ENCODE measurements at regions not wholly inside any gene's neighbourhood (a gene's known extent, or its start where the extent isn't known, plus 50 kb on each side); places are given as distances from the start of the nearest gene placed in this dataset.

DNA sequence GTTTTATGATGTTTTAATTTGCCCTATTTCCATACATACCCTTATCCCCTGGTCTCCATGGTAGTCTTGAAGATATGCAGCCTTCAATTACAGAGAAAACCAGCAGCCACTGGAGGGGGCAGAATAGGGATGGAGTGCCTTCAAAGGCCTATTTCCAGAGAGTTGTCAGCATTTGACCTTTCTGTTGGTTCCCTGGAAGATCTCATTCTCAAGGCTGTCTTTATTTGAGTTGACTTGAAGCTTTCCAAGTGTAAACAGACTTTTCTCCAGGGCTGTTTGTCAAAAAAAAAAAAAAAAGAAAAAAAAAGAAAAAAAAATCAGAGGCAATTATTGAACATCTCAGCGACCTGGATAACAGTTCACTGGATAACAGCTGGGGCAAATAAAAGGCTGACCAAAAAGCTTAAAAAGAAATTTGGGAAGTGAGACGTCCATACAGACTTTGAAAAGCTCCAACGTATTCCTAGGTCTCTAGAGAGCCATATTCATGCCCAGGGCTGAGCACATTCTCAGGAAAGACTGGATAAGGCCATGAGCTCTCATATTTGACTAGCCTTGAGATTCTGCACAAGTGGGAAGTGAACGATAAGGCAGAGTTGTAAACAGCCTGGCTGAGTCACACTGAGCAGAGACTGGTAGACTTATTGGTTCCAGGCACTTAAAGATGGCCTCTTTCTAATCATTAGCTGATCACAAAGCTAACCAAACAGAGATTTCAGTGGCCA lies 126.6 kb downstream of the VAPA start:
- no peak for TF ChIP-seq POLR2A (IDR thresholded peaks at IDR 0.05)
- no peak for DNase-seq (ENCODE audit: low spot score)
- Histone ChIP-seq H3K4me1 (replicated peaks) (peaks cover 4% of the 10 kb centered on the region), H3K27ac (peak overlapping the region; percentile 26 to 51), H3K27me3 (replicated peaks; ENCODE audit: insufficient read depth) (no peaks in the 10 kb centered on the region), H3K36me3 (no peaks in the 10 kb centered on the region), H3K9me3 (no peaks in the 10 kb centered on the region), H3K4me3 (no peak overlapping the region)
- intact Hi-C loops (cut with DNase I): loop anchor here (5.0 kb wide), 1 partner anchor 477 kb away; no protein-coding TSS in a partner anchor
- WGBS: 33% methylated on average over 4 of the region's 4 CpGs

DNA sequence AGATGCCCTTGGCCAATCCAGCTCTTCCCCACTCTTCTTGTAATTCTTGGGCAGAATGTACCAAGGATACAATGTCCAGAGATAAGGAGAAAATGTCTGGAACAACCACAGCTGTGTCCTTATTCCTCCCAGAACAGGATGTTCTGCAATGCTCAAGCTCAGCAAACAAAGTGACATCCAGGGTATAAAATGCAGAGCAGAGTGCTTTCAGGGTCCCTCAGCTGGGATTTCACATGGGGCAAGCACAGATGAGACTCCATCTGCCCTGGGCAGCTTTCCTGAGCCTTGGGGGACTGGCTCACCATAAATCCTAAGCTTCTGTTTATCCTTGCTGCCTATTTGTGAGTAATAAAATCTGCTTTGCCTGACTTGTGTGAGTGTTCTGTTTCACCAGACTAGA lies 127.4 kb downstream of the VAPA start:
- H3K27ac ChIP-seq: peak overlapping the region; percentile 26 to 51
- H3K27me3 ChIP-seq (replicated peaks; ENCODE audit: insufficient read depth): no peaks in the 10 kb centered on the region
- H3K4me3 ChIP-seq: no peak overlapping the region
- peak; percentile 16 for DNase-seq (ENCODE audit: low spot score)
- TF ChIP-seq POLR2AphosphoS5 (IDR thresholded peaks at IDR 0.05): peak; percentile 84
- TF ChIP-seq, protein P1, sequence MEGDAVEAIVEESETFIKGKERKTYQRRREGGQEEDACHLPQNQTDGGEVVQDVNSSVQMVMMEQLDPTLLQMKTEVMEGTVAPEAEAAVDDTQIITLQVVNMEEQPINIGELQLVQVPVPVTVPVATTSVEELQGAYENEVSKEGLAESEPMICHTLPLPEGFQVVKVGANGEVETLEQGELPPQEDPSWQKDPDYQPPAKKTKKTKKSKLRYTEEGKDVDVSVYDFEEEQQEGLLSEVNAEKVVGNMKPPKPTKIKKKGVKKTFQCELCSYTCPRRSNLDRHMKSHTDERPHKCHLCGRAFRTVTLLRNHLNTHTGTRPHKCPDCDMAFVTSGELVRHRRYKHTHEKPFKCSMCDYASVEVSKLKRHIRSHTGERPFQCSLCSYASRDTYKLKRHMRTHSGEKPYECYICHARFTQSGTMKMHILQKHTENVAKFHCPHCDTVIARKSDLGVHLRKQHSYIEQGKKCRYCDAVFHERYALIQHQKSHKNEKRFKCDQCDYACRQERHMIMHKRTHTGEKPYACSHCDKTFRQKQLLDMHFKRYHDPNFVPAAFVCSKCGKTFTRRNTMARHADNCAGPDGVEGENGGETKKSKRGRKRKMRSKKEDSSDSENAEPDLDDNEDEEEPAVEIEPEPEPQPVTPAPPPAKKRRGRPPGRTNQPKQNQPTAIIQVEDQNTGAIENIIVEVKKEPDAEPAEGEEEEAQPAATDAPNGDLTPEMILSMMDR (IDR thresholded peaks at IDR 0.05): no peak
- TF ChIP-seq POLR2A (IDR thresholded peaks at IDR 0.05): no peak
- peaks cover 4% of the 10 kb centered on the region for H3K4me1 ChIP-seq (replicated peaks)
- H3K36me3 ChIP-seq: no peaks in the 10 kb centered on the region
- H3K9me3 ChIP-seq: no peaks in the 10 kb centered on the region
- intact Hi-C loops (cut with DNase I): loop anchor here (5.0 kb wide), 1 partner anchor 476 kb away; no protein-coding TSS in a partner anchor

DNA sequence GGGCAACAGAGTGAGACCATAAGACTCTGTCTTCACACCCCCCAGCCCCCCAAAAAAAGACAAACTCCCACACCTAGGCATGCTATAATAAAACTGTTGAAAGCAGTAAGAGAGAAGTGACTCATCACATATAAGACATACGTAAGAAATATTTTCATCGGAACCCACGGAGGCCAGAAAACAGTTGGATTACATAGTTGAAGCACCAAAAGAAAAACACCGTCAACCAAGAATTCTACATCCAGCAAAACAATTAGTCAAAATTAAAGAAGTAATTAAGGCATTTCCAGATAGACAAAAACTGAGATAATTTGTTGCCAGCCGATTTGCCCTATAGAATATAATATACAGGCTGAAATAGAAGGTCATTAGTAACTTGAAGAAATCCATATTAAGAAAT lies 128.7 kb downstream of the VAPA start:
- peaks cover 4% of the 10 kb centered on the region for H3K4me1 ChIP-seq (replicated peaks)
- H3K27ac ChIP-seq: peak overlapping the region in 1 of 2 donors; percentile 33
- 94% methylated on average over 5 of the region's 5 CpGs for WGBS
- no peak overlapping the region for H3K4me3 ChIP-seq
- TF ChIP-seq POLR2A (IDR thresholded peaks at IDR 0.05): no peak
- TF ChIP-seq POLR2AphosphoS5 (IDR thresholded peaks at IDR 0.05): no peak
- TF ChIP-seq, protein P1 (IDR thresholded peaks at IDR 0.05): no peak
- no peaks in the 10 kb centered on the region for H3K36me3 ChIP-seq
- H3K9me3 ChIP-seq: no peaks in the 10 kb centered on the region
- no peaks in the 10 kb centered on the region for H3K27me3 ChIP-seq (replicated peaks; ENCODE audit: insufficient read depth)
- intact Hi-C loops (cut with DNase I): loop anchor here (5.0 kb wide), 1 partner anchor 475 kb away; no protein-coding TSS in a partner anchor
- no peak for DNase-seq (ENCODE audit: low spot score)

DNA sequence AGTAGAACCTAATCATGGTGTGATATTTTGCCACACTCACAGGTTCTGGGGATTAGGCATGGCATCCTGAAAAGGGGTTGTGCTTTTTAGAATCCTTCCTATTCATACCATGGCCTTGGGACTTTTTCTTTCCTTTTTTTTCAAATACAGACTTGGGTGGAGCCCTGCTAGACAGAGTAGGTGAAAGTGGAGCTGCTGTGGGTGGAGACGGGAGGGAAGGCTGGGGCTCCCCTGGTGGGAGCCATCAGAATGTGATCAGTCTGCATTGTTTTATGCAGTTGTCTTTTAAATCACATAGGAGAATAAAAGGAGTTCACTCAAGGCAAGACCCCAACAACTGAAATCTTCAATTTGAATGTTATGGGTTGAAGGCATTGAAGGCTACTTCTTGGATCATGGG lies 130.2 kb downstream of the VAPA start:
- DNase-seq (ENCODE audit: low spot score): no peak
- no peak overlapping the region for H3K27ac ChIP-seq
- no peaks in the 10 kb centered on the region for H3K9me3 ChIP-seq
- WGBS: 92% methylated on average over 1 of the region's 1 CpG
- H3K36me3 ChIP-seq: no peaks in the 10 kb centered on the region
- no peak overlapping the region for H3K4me3 ChIP-seq
- H3K27me3 ChIP-seq (replicated peaks; ENCODE audit: insufficient read depth): no peaks in the 10 kb centered on the region
- intact Hi-C loops (cut with DNase I): loop anchor here (5.0 kb wide), 1 partner anchor 473 kb away; no protein-coding TSS in a partner anchor
- TF ChIP-seq POLR2AphosphoS5 (IDR thresholded peaks at IDR 0.05) (no peak), POLR2A (IDR thresholded peaks at IDR 0.05) (no peak)
- TF ChIP-seq, protein P1 (IDR thresholded peaks at IDR 0.05): no peak
- H3K4me1 ChIP-seq (replicated peaks): peaks cover 4% of the 10 kb centered on the region

DNA sequence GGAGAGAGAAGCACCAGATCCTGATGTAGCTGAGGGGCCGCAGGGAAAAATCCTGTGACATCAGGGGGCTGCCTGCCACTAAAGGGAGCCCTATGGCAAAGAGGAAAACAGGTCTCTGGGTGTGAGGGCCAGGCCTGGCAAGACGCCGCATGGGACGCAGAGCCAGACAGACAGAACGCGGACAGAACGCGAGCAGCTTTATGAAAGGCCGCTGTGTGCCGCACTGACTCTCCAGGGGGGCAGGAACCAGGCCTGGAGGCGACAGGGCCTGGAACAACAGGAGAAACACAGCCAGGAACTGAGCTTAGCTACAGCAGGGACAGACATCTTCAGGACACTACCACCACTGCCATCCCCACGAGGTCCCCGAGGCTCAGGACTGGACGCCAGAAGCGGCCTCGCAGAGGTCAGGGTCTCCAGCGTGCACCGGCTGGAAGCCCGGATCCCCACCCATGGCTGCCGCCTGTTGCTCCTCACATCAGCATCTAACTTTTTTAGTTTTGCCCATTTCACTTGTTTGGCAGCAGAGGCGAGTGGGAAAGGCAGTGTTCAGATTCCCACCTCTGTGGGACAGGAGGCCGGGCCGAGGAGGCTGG lies 131.6 kb downstream of the VAPA start:
- 75% methylated on average over 23 of the region's 23 CpGs for WGBS
- H3K27me3 ChIP-seq (replicated peaks; ENCODE audit: insufficient read depth): no peaks in the 10 kb centered on the region
- H3K9me3 ChIP-seq: no peaks in the 10 kb centered on the region
- no peaks in the 10 kb centered on the region for H3K36me3 ChIP-seq
- TF ChIP-seq, protein P1 (IDR thresholded peaks at IDR 0.05): no peak
- no peak for TF ChIP-seq POLR2AphosphoS5 (IDR thresholded peaks at IDR 0.05)
- no peak for TF ChIP-seq POLR2A (IDR thresholded peaks at IDR 0.05)
- peak overlapping the region; percentile 47 to 57 for H3K27ac ChIP-seq
- intact Hi-C loops (cut with DNase I): no loop called here
- H3K4me3 ChIP-seq: no peak overlapping the region
- H3K4me1 ChIP-seq (replicated peaks): peaks cover 4% of the 10 kb centered on the region
- no peak for DNase-seq (ENCODE audit: low spot score)

All from prostate gland (tissue), 2 donors.